ENCODE measurements at regions not wholly inside any gene's neighbourhood (a gene's known extent, or its start where the extent isn't known, plus 50 kb on each side); places are given as distances from the start of the nearest gene placed in this dataset.

- TF ChIP-seq CTCF (IDR thresholded peaks at IDR 0.05), result no peak
- no peaks in the 10 kb centered on the region for H3K27me3 ChIP-seq
- no peak overlapping the region for H3K27ac ChIP-seq
- H3K4me1 ChIP-seq (ENCODE audit: control insufficient read depth in 1 of 2, insufficient read depth in 1 of 2, low read depth in 1 of 2, low read length in 1 of 2), result no peaks in the 10 kb centered on the region
- H3K4me3 ChIP-seq (ENCODE audit: low read depth in 1 of 2, low read length in 1 of 2), result no peak overlapping the region
- H3K36me3 ChIP-seq, result no peaks in the 10 kb centered on the region
- H3K9me3 ChIP-seq, result no peaks in the 10 kb centered on the region
Measured at GRCh38 chr10:130757821-130758489, 553.6 kb downstream of the TCERG1L start.

- TF ChIP-seq CTCF (IDR thresholded peaks at IDR 0.05), result no peak
- H3K27ac ChIP-seq, result no peak overlapping the region
- no peaks in the 10 kb centered on the region for H3K4me1 ChIP-seq (ENCODE audit: control insufficient read depth in 1 of 2, insufficient read depth in 1 of 2, low read depth in 1 of 2, low read length in 1 of 2)
- H3K9me3 ChIP-seq, result no peaks in the 10 kb centered on the region
- H3K27me3 ChIP-seq, result no peaks in the 10 kb centered on the region
- H3K4me3 ChIP-seq (ENCODE audit: low read depth in 1 of 2, low read length in 1 of 2), result no peak overlapping the region
- H3K36me3 ChIP-seq, result no peaks in the 10 kb centered on the region
Measured at GRCh38 chr10:130758529-130758928, 553.0 kb downstream of the TCERG1L start.

- Histone ChIP-seq H3K27ac (no peak overlapping the region), H3K4me3 (ENCODE audit: low read depth in 1 of 2, low read length in 1 of 2) (no peak overlapping the region), H3K9me3 (no peaks in the 10 kb centered on the region), H3K4me1 (ENCODE audit: control insufficient read depth in 1 of 2, insufficient read depth in 1 of 2, low read depth in 1 of 2, low read length in 1 of 2) (no peaks in the 10 kb centered on the region), H3K36me3 (no peaks in the 10 kb centered on the region), H3K27me3 (no peaks in the 10 kb centered on the region)
- no peak for TF ChIP-seq CTCF (IDR thresholded peaks at IDR 0.05)
Measured at GRCh38 chr10:130761032-130761575, 550.4 kb downstream of the TCERG1L start.

- Histone ChIP-seq H3K4me3 (ENCODE audit: low read depth in 1 of 2, low read length in 1 of 2) (no peak overlapping the region), H3K4me1 (ENCODE audit: control insufficient read depth in 1 of 2, insufficient read depth in 1 of 2, low read depth in 1 of 2, low read length in 1 of 2) (no peaks in the 10 kb centered on the region), H3K27ac (no peak overlapping the region), H3K27me3 (no peaks in the 10 kb centered on the region), H3K9me3 (no peaks in the 10 kb centered on the region), H3K36me3 (no peaks in the 10 kb centered on the region)
- TF ChIP-seq CTCF (IDR thresholded peaks at IDR 0.05), result no peak
Measured at GRCh38 chr10:130761788-130762301, 549.7 kb downstream of the TCERG1L start.

- H3K4me3 ChIP-seq (ENCODE audit: low read depth in 1 of 2, low read length in 1 of 2), result no peak overlapping the region
- H3K27me3 ChIP-seq, result no peaks in the 10 kb centered on the region
- H3K36me3 ChIP-seq, result no peaks in the 10 kb centered on the region
- no peak overlapping the region for H3K27ac ChIP-seq
- no peaks in the 10 kb centered on the region for H3K4me1 ChIP-seq (ENCODE audit: control insufficient read depth in 1 of 2, insufficient read depth in 1 of 2, low read depth in 1 of 2, low read length in 1 of 2)
- no peak for TF ChIP-seq CTCF (IDR thresholded peaks at IDR 0.05)
- no peaks in the 10 kb centered on the region for H3K9me3 ChIP-seq
Measured at GRCh38 chr10:130762491-130762890, 549.0 kb downstream of the TCERG1L start.
